PC-9 (cell line): ENCODE measurements at regions not wholly inside any gene's neighbourhood (a gene's known extent, or its start where the extent isn't known, plus 50 kb on each side); places are given as distances from the start of the nearest gene placed in this dataset.
A peak's percentile ranks its signal among the peaks of the same experiment; 100 is the strongest.

Experiments
- BruUV-seq: library from RNA; stranded (reverse); fragments of 400-500 nt; replicated peaks from 2 replicates; lab custom pipeline; 2021; lab: Mats Ljungman, UMichigan
- CTCF ChIA-PET: fragments of 300-600 bp; sonication (Branson Sonifier 250); formaldehyde crosslinking; loops from one replicate; lab custom pipeline; 2022; ENCODE audit warnings: antibody characterized with exemption; lab: Charles Lee
- POLR2A ChIA-PET: fragments of 300-600 bp; sonication (Branson Sonifier 250); formaldehyde crosslinking; loops from one replicate; lab custom pipeline; 2022; ENCODE audit warnings: antibody characterized with exemption; ENCODE audit not compliant: unreplicated experiment; lab: Charles Lee
- DNase-seq, 2 experiments: peaks; one replicate each; pipeline versions ENCODE4 v3.0.0 to v3.0.0-alpha.2; 2015 to 2022; ENCODE audit warnings: mixed read lengths in 1 of 2
- H2AFZ ChIP-seq: fragments of 200-600 bp; sonication (generic); 2 replicates; pipeline ENCODE4 v1.8.1; 2017; ENCODE audit warnings: antibody characterized with exemption
- H3F3A ChIP-seq: fragments of 200-600 bp; sonication (generic); 2 replicates; pipeline ENCODE4 v1.8.1; 2017; ENCODE audit warnings: antibody characterized with exemption, mild to moderate bottlenecking, low read depth; ENCODE audit not compliant: insufficient read depth
- H3K27ac ChIP-seq: fragments of 200-600 bp; sonication (generic); 2 replicates; pipeline ENCODE4 v1.6.1; 2016; ENCODE audit warnings: mixed run types
- H3K27me3 ChIP-seq: fragments of 200-600 bp; sonication (generic); 2 replicates; pipeline ENCODE4 v1.6.1; 2016; ENCODE audit warnings: low read depth, mixed run types; ENCODE audit not compliant: insufficient read depth
- H3K36me3 ChIP-seq: fragments of 200-600 bp; sonication (generic); 2 replicates; pipeline ENCODE4 v1.6.1; 2016; ENCODE audit warnings: low read depth, mixed run types
- H3K4me1 ChIP-seq: fragments of 200-600 bp; sonication (generic); replicated peaks from 2 replicates; pipeline ENCODE4 v1.6.1; 2016; ENCODE audit warnings: mixed run types; ENCODE audit not compliant: insufficient read depth
- H3K4me2 ChIP-seq: fragments of 200-600 bp; sonication (generic); 2 replicates; pipeline ENCODE4 v1.6.1; 2017; ENCODE audit warnings: mixed run types
- H3K4me3 ChIP-seq: fragments of 200-600 bp; sonication (generic); 2 replicates; pipeline ENCODE4 v1.6.1; 2016; ENCODE audit warnings: mixed run types
- H3K79me2 ChIP-seq: fragments of 200-600 bp; sonication (generic); 2 replicates; pipeline ENCODE4 v1.6.1; 2017; ENCODE audit warnings: low read depth, mixed run types
- H3K9me2 ChIP-seq: fragments of 200-600 bp; sonication (generic); 2 replicates; pipeline ENCODE4 v1.8.1; 2017; ENCODE audit warnings: mild to moderate bottlenecking; ENCODE audit not compliant: insufficient read depth
- H3K9me3 ChIP-seq: fragments of 200-600 bp; sonication (generic); 2 replicates; pipeline ENCODE4 v1.8.1; 2016; ENCODE audit warnings: low read depth; ENCODE audit not compliant: insufficient read depth
- H4K20me1 ChIP-seq: fragments of 200-600 bp; sonication (generic); 2 replicates; pipeline ENCODE4 v1.8.1; 2017; ENCODE audit not compliant: insufficient read depth
- CTCF ChIP-seq: fragments of 200-600 bp; sonication (generic); conservative IDR thresholded peaks from 2 replicates; pipeline ENCODE4 v1.6.1; 2017; ENCODE audit warnings: mixed run types, antibody characterized with exemption, mild to moderate bottlenecking, moderate library complexity
- EZH2 ChIP-seq: fragments of 200-600 bp; sonication (generic); IDR thresholded peaks from 2 replicates; pipeline ENCODE4 v1.8.0; 2017; ENCODE audit warnings: antibody characterized with exemption, low read depth
- intact Hi-C: fragments of 100-400 bp; cut with micrococcal nuclease; formaldehyde crosslinking; loops from one replicate; pipeline ENCODE4 v1.10.0; 2022; ENCODE audit not compliant: unreplicated experiment

GRCh38 chr2:22497789-22498188 lies 887.2 kb upstream of the KLHL29 start:
- 0 out of 2 replicates have a peak overlapping the region, but pooled peaks have one; percentile 49 for H2AFZ ChIP-seq
- H3K36me3 ChIP-seq, result no peaks in the 10 kb centered on the region
- H4K20me1 ChIP-seq, result no peaks in the 10 kb centered on the region
- H3K9me3 ChIP-seq, result peaks cover 3% of the 10 kb centered on the region; the same call in 1 of the 2 replicates
- no peaks in the 10 kb centered on the region for H3K79me2 ChIP-seq
- H3K4me1 ChIP-seq, result no peaks in the 10 kb centered on the region
- ChIA-PET CTCF (no interaction called here), POLR2A (no interaction called here)
- H3F3A ChIP-seq, result no peaks in the 10 kb centered on the region
- no TSS peak for BruUV-seq
- H3K4me3 ChIP-seq, result no peak overlapping the region
- no peaks in the 10 kb centered on the region for H3K9me2 ChIP-seq
- intact Hi-C loops, result no loop called here
- DNase-seq, result no peak
- TF ChIP-seq EZH2, result no peak
- no peak for TF ChIP-seq CTCF
- no peak overlapping the region for H3K4me2 ChIP-seq
- no peaks in the 10 kb centered on the region for H3K27me3 ChIP-seq
- H3K27ac ChIP-seq, result no peak overlapping the region

- Histone ChIP-seq H3K4me3 (no peak overlapping the region), H3K9me3 (peaks cover 3% of the 10 kb centered on the region; the same call in 1 of the 2 replicates), H3K27ac (no peak overlapping the region), H3F3A (no peaks in the 10 kb centered on the region), H4K20me1 (no peaks in the 10 kb centered on the region), H3K4me2 (no peak overlapping the region), H3K36me3 (no peaks in the 10 kb centered on the region), H3K27me3 (no peaks in the 10 kb centered on the region), H3K4me1 (no peaks in the 10 kb centered on the region), H3K9me2 (no peaks in the 10 kb centered on the region), H2AFZ (no peak overlapping the region), H3K79me2 (no peaks in the 10 kb centered on the region)
- TF ChIP-seq EZH2 (no peak), CTCF (no peak)
- DNase-seq, result no peak
- POLR2A ChIA-PET, result no interaction called here
- intact Hi-C loops, result no loop called here
- CTCF ChIA-PET, result no interaction called here
- BruUV-seq, result no TSS peak
Observed at GRCh38 chr2:22499082-22499839, 885.7 kb upstream of the KLHL29 start.

GRCh38 chr2:22500555-22500935 lies 884.4 kb upstream of the KLHL29 start:
- intact Hi-C loops, result no loop called here

More at GRCh38 chr2:22500555-22500935, 884.4 kb upstream of the KLHL29 start:
- CTCF ChIA-PET, result no interaction called here
- no peak for DNase-seq
- no peak overlapping the region for H2AFZ ChIP-seq
- H3F3A ChIP-seq, result no peaks in the 10 kb centered on the region
- H3K27ac ChIP-seq, result no peak overlapping the region
- no peaks in the 10 kb centered on the region for H4K20me1 ChIP-seq
- H3K9me3 ChIP-seq, result peaks cover 3% of the 10 kb centered on the region; the same call in 1 of the 2 replicates
- no peaks in the 10 kb centered on the region for H3K9me2 ChIP-seq
- H3K79me2 ChIP-seq, result no peaks in the 10 kb centered on the region
- no peaks in the 10 kb centered on the region for H3K36me3 ChIP-seq
- H3K4me2 ChIP-seq, result no peak overlapping the region
- no TSS peak for BruUV-seq
- H3K4me1 ChIP-seq, result no peaks in the 10 kb centered on the region
- POLR2A ChIA-PET, result no interaction called here
- no peak overlapping the region for H3K4me3 ChIP-seq
- no peak for TF ChIP-seq EZH2
- TF ChIP-seq CTCF, result no peak
- H3K27me3 ChIP-seq, result no peaks in the 10 kb centered on the region
